Amniotic epithelial cell (primary cell): ENCODE measurements at regions not wholly inside any gene's neighbourhood (a gene's known extent, or its start where the extent isn't known, plus 50 kb on each side); places are given as distances from the start of the nearest gene placed in this dataset.
"Not testable (repeated sequence)": the region's sequence is repeated elsewhere in the genome, so short reads cannot be mapped to it uniquely, and the experiment has no call there.

Source experiments
- DNase-seq: peaks from one replicate; pipeline ENCODE4 v3.0.0-alpha.2; 2010; ENCODE audit warnings: low read depth

DNA sequence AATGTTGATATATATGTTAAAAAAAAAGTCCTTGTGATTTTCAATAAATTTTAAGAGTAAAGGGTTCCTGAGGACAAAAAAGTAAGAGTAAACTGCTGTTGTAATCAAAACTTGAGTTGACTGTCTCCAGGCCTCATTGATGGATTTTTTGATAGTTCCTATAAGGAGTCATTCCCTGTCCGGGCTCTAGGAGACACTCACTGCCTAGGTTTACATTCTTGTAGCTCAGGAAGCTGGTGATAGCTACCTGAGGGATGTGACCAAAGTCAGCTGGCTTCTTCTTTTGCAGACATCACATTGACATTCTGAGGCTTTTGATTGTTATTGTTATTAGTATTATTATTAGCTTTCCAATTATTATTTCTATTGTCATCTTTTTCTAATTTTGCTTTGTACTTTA, 116.5 kb upstream of the FBXL7 start:
- DNase-seq: peak; percentile 13

DNA sequence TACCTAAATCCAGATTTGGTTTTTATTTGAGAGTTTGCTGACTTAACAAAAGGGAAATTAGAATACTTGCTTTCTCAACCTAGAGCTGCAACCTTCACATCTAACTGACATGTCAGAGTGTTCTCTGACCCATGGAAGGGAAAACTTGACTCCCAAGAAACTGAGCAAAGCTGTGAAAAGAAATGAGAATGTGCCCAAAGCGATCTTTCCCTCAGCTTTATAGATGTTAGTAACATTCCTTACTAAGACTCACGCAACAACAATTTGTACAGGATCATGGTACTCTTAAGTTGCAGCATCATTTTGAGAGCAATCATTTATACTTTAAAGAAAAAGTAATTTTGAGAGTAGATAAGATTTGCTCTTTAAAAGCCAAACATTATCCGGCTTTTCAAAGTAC, 117.0 kb upstream of the FBXL7 start:
- no peak for DNase-seq

DNA sequence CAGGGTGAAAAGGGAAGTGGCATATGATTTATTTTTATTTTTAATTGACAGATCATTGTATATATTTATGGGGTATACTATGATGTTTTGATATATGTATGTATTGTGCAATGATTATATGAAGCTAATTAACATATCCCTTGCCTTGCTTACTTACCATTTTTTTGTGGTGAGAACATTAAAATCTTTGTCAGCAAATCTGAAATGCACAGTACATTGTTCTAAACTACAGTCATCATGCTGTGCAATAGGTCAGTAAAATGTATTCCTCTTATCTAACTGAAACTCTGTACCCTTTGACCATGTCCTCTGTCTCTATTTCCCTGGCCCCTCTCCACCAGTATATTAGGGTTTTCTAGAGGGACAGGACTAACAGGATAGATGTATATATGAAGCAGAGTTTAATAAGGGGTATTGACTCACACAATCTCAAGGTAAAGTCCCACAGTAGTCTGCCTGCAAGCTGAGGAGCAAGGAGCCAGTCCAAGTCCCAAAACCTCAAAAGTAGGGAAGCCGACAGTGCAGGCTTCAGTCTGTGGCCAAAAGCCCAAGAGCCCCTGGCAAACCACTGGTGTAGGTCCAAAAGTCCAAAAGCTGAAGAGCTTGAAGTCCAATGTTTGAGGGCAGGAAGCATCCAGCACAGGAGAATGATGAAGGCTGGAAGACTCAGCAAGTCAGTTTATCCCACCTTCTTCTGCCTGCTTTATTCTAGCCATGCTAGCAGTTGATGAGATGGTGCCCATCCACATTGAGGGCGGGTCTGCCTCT, 122.2 kb upstream of the FBXL7 start:
- no peak for DNase-seq

GRCh38 chr5:15376803-15377202, 123.2 kb upstream of the FBXL7 start:
- peak; percentile 30 for DNase-seq

DNA sequence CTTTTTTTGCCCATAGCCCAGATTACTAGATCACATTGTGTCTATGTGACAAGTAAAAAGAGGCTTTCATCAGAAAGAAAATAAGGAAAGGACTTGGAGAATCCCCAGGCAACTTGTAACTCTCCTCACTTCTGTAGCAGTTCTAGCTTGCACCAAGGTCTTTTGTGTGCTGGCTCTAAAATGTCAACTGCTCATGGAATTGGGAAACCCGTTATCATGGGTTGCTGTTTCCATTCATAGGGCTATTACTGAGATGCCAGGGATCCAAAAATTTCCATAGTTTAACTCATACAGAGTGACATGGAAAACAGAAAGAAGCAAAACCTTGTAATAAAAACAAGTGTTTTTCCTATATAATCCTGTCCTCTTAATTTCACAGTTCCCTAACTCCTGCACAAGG, 123.9 kb upstream of the FBXL7 start:
- DNase-seq: no peak

DNA sequence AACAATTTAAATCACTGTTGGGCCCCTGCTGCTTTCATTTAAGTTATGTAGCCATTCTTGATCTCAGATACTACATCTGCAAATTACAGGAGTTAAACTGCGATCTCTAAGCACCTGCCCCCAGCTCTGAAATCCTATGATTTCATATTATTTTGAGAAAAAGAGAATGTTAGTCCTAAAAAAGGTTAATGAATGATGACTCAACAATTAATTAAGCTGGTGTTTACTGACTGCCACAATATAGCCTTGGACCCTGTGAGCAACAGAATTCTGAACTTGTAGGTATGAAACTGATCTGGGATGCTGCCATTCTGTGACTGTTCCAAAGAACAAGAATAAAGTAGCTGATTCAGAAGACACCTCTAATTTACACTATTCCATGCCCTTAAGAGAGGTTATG, 124.4 kb upstream of the FBXL7 start:
- no peak for DNase-seq

DNA sequence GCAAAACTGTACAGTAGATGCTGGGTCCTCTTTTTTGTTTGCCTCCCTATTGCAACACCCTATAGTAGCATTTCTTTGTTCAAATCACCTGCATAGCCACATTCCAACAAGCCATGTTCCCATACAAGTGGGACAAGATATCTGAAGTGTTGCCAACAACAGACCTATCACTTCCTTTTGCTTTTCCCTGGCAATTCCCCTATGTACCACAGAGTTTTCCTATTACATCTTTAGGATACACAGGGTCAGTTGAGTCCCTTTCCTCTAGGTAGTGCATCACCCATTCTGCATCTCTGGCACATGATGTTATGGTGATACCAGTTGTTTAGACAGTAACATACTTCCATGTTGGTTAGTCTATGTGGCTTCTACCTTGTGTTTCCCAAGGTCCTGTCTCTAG, 125.1 kb upstream of the FBXL7 start:
- no peak for DNase-seq

DNA sequence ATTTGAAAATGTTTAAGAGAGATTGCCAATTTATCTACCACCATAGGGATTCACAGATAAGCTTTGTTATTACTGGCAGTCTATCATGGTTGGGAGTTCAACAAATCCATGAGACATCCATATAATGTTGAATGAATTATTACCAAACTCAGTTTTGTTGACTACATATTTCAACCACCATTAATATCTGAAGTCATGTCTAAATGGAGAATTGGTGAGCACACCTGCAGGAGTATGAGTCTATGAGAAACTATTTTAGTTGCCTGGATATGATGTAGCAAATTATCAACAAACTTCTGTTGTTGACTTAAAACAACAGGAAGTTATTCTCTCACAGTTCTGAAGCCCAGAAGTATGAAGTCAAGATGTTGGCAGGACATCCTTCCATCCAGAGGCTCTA, 126.8 kb upstream of the FBXL7 start:
- DNase-seq: no peak

GRCh38 chr5:15371184-15371583, 128.8 kb upstream of the FBXL7 start:
- no peak for DNase-seq

DNA sequence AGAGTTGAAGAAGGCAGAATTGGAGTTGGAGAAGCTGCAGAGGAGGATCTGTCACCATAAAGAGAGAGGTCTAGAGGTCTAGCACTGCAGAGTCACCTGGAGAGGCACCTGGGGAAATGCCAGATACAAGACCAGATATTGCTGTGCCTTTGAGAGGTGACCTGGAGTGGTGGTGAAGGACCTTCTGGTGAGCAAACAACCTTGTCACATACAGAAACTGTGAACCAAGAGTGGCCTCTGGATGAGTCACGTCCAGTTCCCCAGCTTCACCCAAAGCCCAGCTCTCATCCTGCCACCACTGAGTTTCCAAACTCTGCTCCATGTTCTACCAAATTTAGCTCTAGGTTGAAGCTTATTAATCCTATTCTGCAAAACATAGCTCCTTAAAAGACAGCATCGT, 131.1 kb upstream of the FBXL7 start:
- no peak for DNase-seq

DNA sequence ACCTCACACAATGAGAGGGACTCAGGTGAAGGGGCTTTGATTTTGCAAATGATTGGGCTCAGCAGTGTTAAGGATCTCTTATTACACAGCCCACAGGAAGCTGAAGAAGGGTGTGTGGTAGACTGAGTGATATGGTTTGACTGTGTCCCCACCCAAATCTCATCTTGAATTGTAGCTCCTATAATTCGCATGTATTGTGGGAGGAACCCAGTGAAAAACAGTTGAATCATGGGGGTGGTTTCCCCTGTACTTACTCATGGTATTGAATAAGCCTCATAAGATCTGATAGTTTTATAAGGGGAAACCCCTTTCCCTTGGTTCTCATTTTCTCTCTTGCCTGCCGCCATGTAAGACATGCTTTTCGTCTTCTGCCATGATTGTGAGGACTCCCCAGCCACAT, 132.5 kb upstream of the FBXL7 start:
- DNase-seq: no peak

GRCh38 chr5:15366676-15367391, 133.1 kb upstream of the FBXL7 start:
- peak; percentile 47 for DNase-seq

DNA sequence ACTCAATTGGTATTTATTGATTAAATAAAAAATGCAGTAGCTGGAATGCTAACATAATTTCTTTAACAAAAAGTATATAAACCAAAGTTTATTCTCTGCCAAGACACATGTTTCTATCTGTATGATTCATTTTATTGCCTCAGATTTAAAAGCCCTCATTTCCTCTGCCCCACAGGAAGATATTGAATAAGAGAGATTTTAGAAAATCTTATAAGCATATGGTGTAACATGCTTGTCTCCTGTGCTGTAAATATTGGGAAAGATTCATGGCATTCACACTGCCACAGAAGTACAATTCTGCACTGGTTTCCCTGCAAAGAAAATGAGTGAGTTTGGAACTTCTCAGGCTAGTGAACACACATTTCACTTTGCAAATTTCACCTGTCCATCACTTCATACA, 134.9 kb upstream of the FBXL7 start:
- peak; percentile 25 for DNase-seq

DNA sequence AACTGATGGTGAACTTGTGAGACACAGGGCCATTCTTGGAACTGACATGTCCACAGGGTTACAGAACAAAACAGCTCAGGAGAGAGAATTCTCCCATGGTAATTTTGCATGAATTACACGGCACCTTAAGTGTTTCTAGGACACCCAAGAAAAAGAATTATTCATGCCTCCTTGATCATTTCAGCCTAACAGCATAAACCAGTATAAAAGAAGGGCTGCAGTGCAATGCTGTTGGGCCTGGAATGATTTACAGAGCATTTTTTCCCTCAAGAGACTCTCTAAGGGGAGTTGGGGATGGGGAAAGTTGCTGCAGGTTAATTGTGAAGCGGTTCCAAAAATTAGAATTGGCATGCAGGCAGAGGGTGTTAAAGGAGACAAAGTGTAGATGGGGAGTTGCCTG, 136.4 kb upstream of the FBXL7 start:
- DNase-seq: no peak

GRCh38 chr5:15357092-15357453, 142.9 kb upstream of the FBXL7 start:
- not testable (repeated sequence) for DNase-seq

DNA sequence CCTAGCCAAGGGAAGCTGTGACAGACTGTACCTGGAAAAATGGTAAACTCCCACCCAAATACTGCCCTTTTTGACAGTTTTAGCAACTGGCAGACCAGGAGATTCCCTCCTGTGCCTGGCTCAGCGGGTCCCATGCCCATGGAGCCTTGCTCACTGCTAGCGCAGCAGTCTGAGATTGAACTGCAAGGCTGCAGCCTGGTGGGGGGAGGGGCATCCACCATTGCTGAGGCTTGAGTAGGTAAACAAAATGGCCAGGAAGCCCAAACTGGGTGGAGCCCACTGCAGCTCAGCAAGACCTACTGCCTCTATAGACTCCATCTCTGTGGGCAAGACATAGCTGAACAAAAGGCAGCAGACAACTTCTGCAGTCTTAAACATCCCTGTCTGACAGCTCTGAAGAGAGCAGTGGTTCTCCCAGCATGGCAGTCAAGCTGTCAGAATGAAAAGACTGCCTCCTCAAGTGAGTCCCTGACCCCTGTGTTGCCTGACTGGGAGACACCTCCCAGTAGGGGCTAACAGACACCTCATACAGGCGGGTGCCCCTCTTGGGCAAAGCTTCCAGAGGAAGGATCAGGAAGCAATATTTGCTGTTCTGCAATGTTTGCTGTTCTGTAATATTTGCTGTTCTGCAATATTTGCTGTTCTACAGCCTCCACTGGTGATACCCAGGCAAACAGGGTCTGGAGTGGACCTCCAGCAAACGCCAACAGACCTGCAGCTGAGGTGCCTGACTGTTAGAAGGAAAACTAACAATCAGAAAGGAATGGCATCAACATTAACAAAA, 143.5 kb upstream of the FBXL7 start:
- DNase-seq: not testable (repeated sequence)

- no peak for DNase-seq
Observed at GRCh38 chr5:15354021-15354420, 146.0 kb upstream of the FBXL7 start.

- DNase-seq: no peak
Observed at GRCh38 chr5:15353086-15353645, 146.8 kb upstream of the FBXL7 start.

GRCh38 chr5:15350614-15351013, 149.4 kb upstream of the FBXL7 start:
- DNase-seq: no peak

- no peak for DNase-seq
Observed at GRCh38 chr5:15346738-15347137, 153.2 kb upstream of the FBXL7 start.

GRCh38 chr5:15344954-15345353, 155.0 kb upstream of the FBXL7 start:
- DNase-seq: no peak

- no peak for DNase-seq
Observed at GRCh38 chr5:15338546-15338945, 161.4 kb upstream of the FBXL7 start.
